ENCODE measurements at regions not wholly inside any gene's neighbourhood (a gene's known extent, or its start where the extent isn't known, plus 50 kb on each side); places are given as distances from the start of the nearest gene placed in this dataset.
"Not testable (repeated sequence)": the region's sequence is repeated elsewhere in the genome, so short reads cannot be mapped to it uniquely, and the experiment has no call there.

- TF ChIP-seq CTCF (IDR thresholded peaks at IDR 0.05; ENCODE audit: insufficient read depth, missing control alignments) = no peak
- DNase-seq (ENCODE audit: insufficient read length, low spot score) (no peak), FAIRE-seq (no peak)
Observed at GRCh38 chr1:232334811-232335210, 295.1 kb downstream of the SIPA1L2 start.

GRCh38 chr1:232334246-232334645, 295.7 kb downstream of the SIPA1L2 start:
- no peak for DNase-seq (ENCODE audit: insufficient read length, low spot score)
- no peak for TF ChIP-seq CTCF (IDR thresholded peaks at IDR 0.05; ENCODE audit: insufficient read depth, missing control alignments)
- FAIRE-seq = peak; percentile 44

GRCh38 chr1:232333419-232333767, 296.5 kb downstream of the SIPA1L2 start:
- no peak for DNase-seq (ENCODE audit: insufficient read length, low spot score)
- no peak for TF ChIP-seq CTCF (IDR thresholded peaks at IDR 0.05; ENCODE audit: insufficient read depth, missing control alignments)
- FAIRE-seq = no peak

GRCh38 chr1:232332710-232333418, 297.1 kb downstream of the SIPA1L2 start:
- not testable (repeated sequence) for DNase-seq (ENCODE audit: insufficient read length, low spot score); FAIRE-seq

GRCh38 chr1:232329103-232329813, 300.7 kb downstream of the SIPA1L2 start:
- FAIRE-seq (peak; percentile 71), DNase-seq (ENCODE audit: insufficient read length, low spot score) (no peak)
- TF ChIP-seq CTCF (IDR thresholded peaks at IDR 0.05; ENCODE audit: insufficient read depth, missing control alignments) = no peak

GRCh38 chr1:232328486-232329102, 301.3 kb downstream of the SIPA1L2 start:
- FAIRE-seq (peak; percentile 99), DNase-seq (ENCODE audit: insufficient read length, low spot score) (peak; percentile 51)
- TF ChIP-seq CTCF (IDR thresholded peaks at IDR 0.05; ENCODE audit: insufficient read depth, missing control alignments) = no peak

- DNase-seq (ENCODE audit: insufficient read length, low spot score) (no peak), FAIRE-seq (no peak)
- no peak for TF ChIP-seq CTCF (IDR thresholded peaks at IDR 0.05; ENCODE audit: insufficient read depth, missing control alignments)
Observed at GRCh38 chr1:232327899-232328298, 302.0 kb downstream of the SIPA1L2 start.

Measured in D721Med (cell line).